GM12892 (cell line): ENCODE measurements at regions not wholly inside any gene's neighbourhood (a gene's known extent, or its start where the extent isn't known, plus 50 kb on each side); places are given as distances from the start of the nearest gene placed in this dataset.

ENCODE experiments used
- POLR2A ChIP-seq: IDR thresholded peaks from 2 replicates; pipeline ENCODE4 v1.6.1; 2011; ENCODE audit warnings: low read depth, low read length, control low read depth
- TAF1 ChIP-seq: IDR thresholded peaks from 2 replicates; pipeline ENCODE4 v1.6.1; 2011; ENCODE audit warnings: low read depth, mild to moderate bottlenecking, control low read depth, low read length, borderline replicate concordance

DNA sequence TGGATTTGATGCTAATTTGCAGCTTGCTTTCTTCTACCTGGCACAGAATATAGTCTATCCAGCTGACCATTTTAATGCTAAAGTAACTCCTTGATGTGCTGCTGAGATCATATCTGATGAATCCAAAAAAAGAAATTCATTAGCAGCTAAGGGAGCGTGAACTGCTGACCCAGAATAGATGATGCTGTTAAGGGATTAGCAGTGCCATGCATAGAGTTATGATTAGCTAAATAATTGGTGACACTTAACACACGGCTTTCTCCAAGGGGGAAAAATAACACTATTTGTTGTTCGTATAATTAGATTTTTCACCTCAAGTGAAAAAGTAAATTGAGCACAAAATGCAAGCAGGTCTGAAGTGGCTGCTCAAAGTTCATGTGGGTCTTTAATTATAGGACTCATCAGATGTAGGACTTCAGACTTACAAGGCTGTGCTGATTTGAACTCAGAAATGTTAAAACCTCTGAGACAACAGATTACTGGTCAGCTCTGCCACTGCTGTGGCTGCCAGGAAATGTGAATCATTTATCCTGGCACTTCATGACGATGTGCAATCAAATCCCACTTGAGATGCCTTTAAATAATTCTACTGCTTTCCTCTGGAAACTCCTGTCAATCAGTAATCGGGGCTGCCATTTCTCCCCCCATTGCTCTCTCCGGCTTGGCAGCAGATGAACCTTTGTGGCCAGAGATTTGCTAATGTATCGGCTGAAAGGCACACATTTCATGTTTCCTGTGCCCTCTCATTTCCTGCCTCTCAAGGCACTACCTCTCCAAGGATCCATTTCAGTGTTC lies 291.6 kb upstream of the C9orf72 start:
- TF ChIP-seq POLR2A = no peak
- TF ChIP-seq TAF1 = no peak
